DOHH2 (cell line): ENCODE measurements at regions not wholly inside any gene's neighbourhood (a gene's known extent, or its start where the extent isn't known, plus 50 kb on each side); places are given as distances from the start of the nearest gene placed in this dataset.

Experiments
- H3F3A ChIP-seq: fragments of 200-600 bp; sonication (generic), shearing (Covaris generic); 2 replicates; pipeline ENCODE4 v1.6.0; 2016; ENCODE audit warnings: antibody characterized with exemption, mild to moderate bottlenecking; ENCODE audit not compliant: control insufficient read depth, insufficient read depth
- H3K27ac ChIP-seq: fragments of 200-600 bp; sonication (generic); 2 replicates; pipeline ENCODE4 v1.5.1; 2014; ENCODE audit warnings: low read depth, mild to moderate bottlenecking, low read length, moderate library complexity
- H3K27me3 ChIP-seq: fragments of 200-600 bp; sonication (generic); 2 replicates; pipeline ENCODE4 v1.6.1; 2014; ENCODE audit warnings: mild to moderate bottlenecking, low read length, mixed read lengths; ENCODE audit not compliant: control insufficient read depth
- H3K36me3 ChIP-seq: fragments of 200-600 bp; sonication (generic); 2 replicates; pipeline ENCODE4 v1.6.1; 2014; ENCODE audit warnings: mild to moderate bottlenecking, low read length, moderate library complexity, mixed read lengths; ENCODE audit not compliant: control insufficient read depth
- H3K4me1 ChIP-seq: fragments of 200-600 bp; sonication (generic); 2 replicates; pipeline ENCODE4 v1.6.1; 2014; ENCODE audit warnings: mild to moderate bottlenecking, low read length, mixed read lengths; ENCODE audit not compliant: control insufficient read depth
- H3K4me2 ChIP-seq: fragments of 200-600 bp; sonication (generic); 2 replicates; pipeline ENCODE4 v1.6.0; 2014; ENCODE audit warnings: mild to moderate bottlenecking, low read length, moderate library complexity
- H3K4me3 ChIP-seq: fragments of 200-600 bp; sonication (generic); 2 replicates; pipeline ENCODE4 v1.5.1; 2014; ENCODE audit warnings: mild to moderate bottlenecking, low read length, mixed read lengths
- H3K79me2 ChIP-seq: fragments of 200-600 bp; sonication (generic); 2 replicates; pipeline ENCODE4 v1.6.1; 2014; ENCODE audit warnings: mild to moderate bottlenecking, low read length, mixed read lengths; ENCODE audit not compliant: control insufficient read depth
- H3K9me2 ChIP-seq: fragments of 200-600 bp; sonication (generic); replicated peaks from 2 replicates; pipeline ENCODE4 v1.6.1; 2014; ENCODE audit warnings: mild to moderate bottlenecking, low read length, mixed read lengths; ENCODE audit not compliant: control insufficient read depth
- H3K9me3 ChIP-seq: fragments of 200-600 bp; sonication (generic); 2 replicates; pipeline ENCODE4 v1.6.1; 2014; ENCODE audit warnings: antibody characterized with exemption, low read length, mixed read lengths; ENCODE audit not compliant: control insufficient read depth, insufficient read depth
- H4K20me1 ChIP-seq: fragments of 200-600 bp; sonication (generic); 2 replicates; pipeline ENCODE4 v1.6.0; 2014; ENCODE audit warnings: low read depth, mild to moderate bottlenecking, antibody characterized with exemption, low read length, moderate library complexity; ENCODE audit not compliant: control insufficient read depth, insufficient read depth
- CTCF ChIP-seq: fragments of 200-600 bp; sonication (generic); IDR thresholded peaks from one replicate; pipeline ENCODE4 v1.5.1; 2014; ENCODE audit warnings: antibody characterized with exemption, mild to moderate bottlenecking, low read depth, low read length; ENCODE audit not compliant: poor library complexity, severe bottlenecking
- EZH2phosphoT487 ChIP-seq: fragments of 200-600 bp; sonication (generic); IDR thresholded peaks from 2 replicates; pipeline ENCODE4 v1.6.1; 2017; ENCODE audit warnings: borderline replicate concordance, mild to moderate bottlenecking, antibody characterized with exemption, low read length, moderate library complexity, mixed read lengths

GRCh38 chr4:32169841-32170240, 1449.7 kb downstream of the PCDH7 start:
- Histone ChIP-seq H3K9me3 (no peaks in the 10 kb centered on the region), H3K9me2 (no peaks in the 10 kb centered on the region), H3K27me3 (no peaks in the 10 kb centered on the region), H3K4me3 (no peak overlapping the region), H3K4me2 (no peak overlapping the region), H3K36me3 (no peaks in the 10 kb centered on the region), H4K20me1 (no peaks in the 10 kb centered on the region), H3K27ac (no peak overlapping the region), H3F3A (no peaks in the 10 kb centered on the region), H3K4me1 (no peaks in the 10 kb centered on the region), H3K79me2 (no peaks in the 10 kb centered on the region)
- no peak for TF ChIP-seq CTCF
- no peak for TF ChIP-seq EZH2phosphoT487

GRCh38 chr4:32172086-32172485, 1451.9 kb downstream of the PCDH7 start:
- Histone ChIP-seq H3K9me2 (no peaks in the 10 kb centered on the region), H4K20me1 (no peaks in the 10 kb centered on the region), H3K9me3 (no peaks in the 10 kb centered on the region), H3K4me1 (no peaks in the 10 kb centered on the region), H3K27ac (no peak overlapping the region), H3K79me2 (no peaks in the 10 kb centered on the region), H3K4me2 (no peak overlapping the region), H3K36me3 (no peaks in the 10 kb centered on the region), H3K4me3 (no peak overlapping the region), H3F3A (no peaks in the 10 kb centered on the region), H3K27me3 (no peaks in the 10 kb centered on the region)
- TF ChIP-seq CTCF, result no peak
- no peak for TF ChIP-seq EZH2phosphoT487

GRCh38 chr4:32172761-32173160, 1452.6 kb downstream of the PCDH7 start:
- H3K9me2 ChIP-seq, result no peaks in the 10 kb centered on the region
- no peaks in the 10 kb centered on the region for H4K20me1 ChIP-seq
- no peaks in the 10 kb centered on the region for H3K36me3 ChIP-seq

More at GRCh38 chr4:32172761-32173160, 1452.6 kb downstream of the PCDH7 start:
- H3K9me3 ChIP-seq, result no peaks in the 10 kb centered on the region
- no peak overlapping the region for H3K27ac ChIP-seq
- no peak overlapping the region for H3K4me3 ChIP-seq
- no peaks in the 10 kb centered on the region for H3K4me1 ChIP-seq
- no peaks in the 10 kb centered on the region for H3K27me3 ChIP-seq
- H3K79me2 ChIP-seq, result no peaks in the 10 kb centered on the region
- no peaks in the 10 kb centered on the region for H3F3A ChIP-seq
- H3K4me2 ChIP-seq, result no peak overlapping the region
- TF ChIP-seq EZH2phosphoT487 (no peak), CTCF (no peak)
